ENCODE measurements at regions not wholly inside any gene's neighbourhood (a gene's known extent, or its start where the extent isn't known, plus 50 kb on each side); places are given as distances from the start of the nearest gene placed in this dataset.

DNA sequence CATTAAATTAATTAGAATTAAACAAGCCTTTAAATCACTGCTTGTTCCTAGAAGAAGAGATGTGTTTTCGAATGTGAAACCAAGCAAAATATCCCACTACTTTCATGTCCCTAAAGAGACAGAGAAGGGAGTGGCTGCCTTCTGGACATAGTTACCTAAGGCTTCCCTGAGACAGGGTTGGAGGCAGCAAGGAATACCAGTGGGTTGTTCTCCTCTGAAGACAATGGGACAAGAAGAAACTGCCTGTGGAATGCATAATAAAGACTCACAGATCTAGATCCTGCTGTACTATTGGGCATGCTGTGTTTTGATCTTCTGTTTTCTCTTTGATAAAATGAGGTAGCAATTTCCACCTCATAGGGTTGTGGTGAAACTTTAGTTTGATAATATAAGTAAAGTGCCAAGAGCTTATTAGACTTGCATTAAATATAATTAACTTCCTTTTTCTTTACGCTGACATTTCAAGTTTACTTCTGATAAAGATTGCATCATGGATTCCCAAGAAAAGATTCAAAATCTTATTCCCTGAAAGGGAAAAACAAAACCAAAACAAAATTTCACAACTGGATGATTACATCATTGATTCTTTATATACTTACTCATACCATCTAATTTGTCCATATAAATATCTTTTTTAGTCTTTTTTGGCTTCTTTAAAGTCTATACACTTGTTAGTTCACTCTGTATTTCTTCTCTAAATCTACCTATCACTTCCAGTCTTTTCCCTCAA, 621.3 kb downstream of the ETS1 start:
- no peak for TF ChIP-seq EZH2phosphoT487 (IDR thresholded peaks at IDR 0.05; ENCODE audit: low read depth)
- TF ChIP-seq, protein P1, sequence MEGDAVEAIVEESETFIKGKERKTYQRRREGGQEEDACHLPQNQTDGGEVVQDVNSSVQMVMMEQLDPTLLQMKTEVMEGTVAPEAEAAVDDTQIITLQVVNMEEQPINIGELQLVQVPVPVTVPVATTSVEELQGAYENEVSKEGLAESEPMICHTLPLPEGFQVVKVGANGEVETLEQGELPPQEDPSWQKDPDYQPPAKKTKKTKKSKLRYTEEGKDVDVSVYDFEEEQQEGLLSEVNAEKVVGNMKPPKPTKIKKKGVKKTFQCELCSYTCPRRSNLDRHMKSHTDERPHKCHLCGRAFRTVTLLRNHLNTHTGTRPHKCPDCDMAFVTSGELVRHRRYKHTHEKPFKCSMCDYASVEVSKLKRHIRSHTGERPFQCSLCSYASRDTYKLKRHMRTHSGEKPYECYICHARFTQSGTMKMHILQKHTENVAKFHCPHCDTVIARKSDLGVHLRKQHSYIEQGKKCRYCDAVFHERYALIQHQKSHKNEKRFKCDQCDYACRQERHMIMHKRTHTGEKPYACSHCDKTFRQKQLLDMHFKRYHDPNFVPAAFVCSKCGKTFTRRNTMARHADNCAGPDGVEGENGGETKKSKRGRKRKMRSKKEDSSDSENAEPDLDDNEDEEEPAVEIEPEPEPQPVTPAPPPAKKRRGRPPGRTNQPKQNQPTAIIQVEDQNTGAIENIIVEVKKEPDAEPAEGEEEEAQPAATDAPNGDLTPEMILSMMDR (IDR thresholded peaks at IDR 0.05; ENCODE audit: low read depth, low read length), result no peak

Data from OCI-LY3 (cell line).